ENCODE measurements at regions not wholly inside any gene's neighbourhood (a gene's known extent, or its start where the extent isn't known, plus 50 kb on each side); places are given as distances from the start of the nearest gene placed in this dataset.
"Not testable (repeated sequence)": the region's sequence is repeated elsewhere in the genome, so short reads cannot be mapped to it uniquely, and the experiment has no call there.

DNA sequence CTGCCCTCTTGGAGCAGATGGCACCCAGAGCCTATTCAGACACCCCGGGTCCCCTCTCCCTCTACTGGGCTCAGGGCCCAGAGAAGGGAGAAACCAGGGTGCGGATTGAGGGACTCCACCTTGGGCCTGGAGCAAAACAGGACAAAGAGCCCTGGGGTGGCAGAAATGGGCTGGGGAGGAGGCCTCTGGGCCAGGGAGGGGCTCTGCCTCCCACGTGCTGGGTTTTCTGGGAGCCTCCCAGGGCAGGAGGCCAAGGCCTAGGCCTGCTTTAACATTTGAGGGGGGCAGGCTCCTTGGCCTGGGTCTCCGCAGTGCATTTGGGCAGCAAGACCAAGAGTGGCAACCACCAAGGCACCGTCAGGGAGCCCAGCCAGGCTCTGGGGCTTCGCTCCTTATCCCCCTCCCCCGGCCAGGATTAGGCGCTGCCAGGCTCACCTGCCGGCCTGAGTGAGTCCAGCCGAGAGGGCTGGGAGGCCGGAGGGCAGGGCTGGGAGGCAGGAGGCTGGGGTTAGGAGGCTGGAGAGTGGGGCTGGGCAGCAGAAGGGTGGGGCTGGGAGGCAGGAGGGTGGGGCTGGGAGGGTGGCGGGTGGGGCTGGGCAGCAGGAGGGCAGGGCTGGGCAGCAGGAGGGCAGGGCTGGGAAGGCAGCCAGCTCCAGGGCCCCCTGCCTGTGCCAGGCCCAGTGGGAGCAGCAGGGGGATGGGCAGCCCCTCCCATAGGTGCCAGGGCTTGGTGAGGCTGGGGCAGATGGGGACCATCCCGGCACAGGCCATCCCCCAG is 101.8 kb upstream of the EIF5 start:
- Histone ChIP-seq H4K20me1 (ENCODE audit: insufficient read depth, low read depth, low read length) (no peaks in the 10 kb centered on the region), H3K4me1 (ENCODE audit: low read length) (no peaks in the 10 kb centered on the region), H3K4me2 (ENCODE audit: low read depth, low read length, poor library complexity, severe bottlenecking) (no peak overlapping the region), H3K4me3 (ENCODE audit: low read length) (no peak overlapping the region), H3K36me3 (ENCODE audit: insufficient read depth, low read length) (no peaks in the 10 kb centered on the region), H3K27ac (ENCODE audit: low read length) (no peak overlapping the region), H3K9me3 (ENCODE audit: low read length) (no peaks in the 10 kb centered on the region), H2AFZ (ENCODE audit: low read length) (no peak overlapping the region), H3K79me2 (ENCODE audit: low read length) (no peaks in the 10 kb centered on the region), H3K9ac (ENCODE audit: low read length) (no peak overlapping the region), H3K27me3 (ENCODE audit: low read length) (no peaks in the 10 kb centered on the region), H3K9me2 (replicated peaks; ENCODE audit: insufficient read depth, low read length) (no peaks in the 10 kb centered on the region)
- no peak for DNase-seq

DNA sequence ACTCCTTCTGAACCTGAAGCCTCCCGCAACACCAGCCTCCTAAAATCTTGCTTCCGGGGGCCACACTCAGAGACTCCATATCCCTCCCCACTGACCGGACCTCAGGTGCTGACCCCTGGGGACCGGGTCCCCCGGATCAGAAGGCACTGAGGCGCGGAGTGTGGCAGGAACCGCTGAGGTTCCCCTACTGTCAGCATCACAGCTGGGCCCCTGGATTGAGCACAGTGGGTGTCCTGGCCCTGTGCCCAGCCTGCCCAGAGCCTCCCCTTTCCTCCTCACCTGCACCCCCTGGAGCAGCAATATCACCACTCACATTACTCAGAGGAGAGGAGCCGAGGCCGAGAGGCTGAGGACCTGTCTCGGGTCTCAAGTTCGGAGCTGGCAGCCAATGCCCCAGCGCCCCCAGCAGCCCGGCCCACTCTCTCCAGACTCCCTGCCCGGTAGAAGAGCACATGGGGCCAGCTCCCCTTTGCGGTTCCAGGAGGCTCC is 101.2 kb upstream of the EIF5 start:
- Histone ChIP-seq H2AFZ (ENCODE audit: low read length) (no peak overlapping the region), H3K9ac (ENCODE audit: low read length) (no peak overlapping the region), H3K36me3 (ENCODE audit: insufficient read depth, low read length) (no peaks in the 10 kb centered on the region), H3K4me1 (ENCODE audit: low read length) (no peaks in the 10 kb centered on the region), H3K9me3 (ENCODE audit: low read length) (no peaks in the 10 kb centered on the region; the same call in 1 of the 2 replicates), H3K4me2 (ENCODE audit: low read depth, low read length, poor library complexity, severe bottlenecking) (no peak overlapping the region), H3K27me3 (ENCODE audit: low read length) (no peaks in the 10 kb centered on the region), H4K20me1 (ENCODE audit: insufficient read depth, low read depth, low read length) (no peaks in the 10 kb centered on the region), H3K79me2 (ENCODE audit: low read length) (no peaks in the 10 kb centered on the region), H3K27ac (ENCODE audit: low read length) (no peak overlapping the region), H3K9me2 (replicated peaks; ENCODE audit: insufficient read depth, low read length) (no peaks in the 10 kb centered on the region), H3K4me3 (ENCODE audit: low read length) (no peak overlapping the region)
- no peak for DNase-seq

DNA sequence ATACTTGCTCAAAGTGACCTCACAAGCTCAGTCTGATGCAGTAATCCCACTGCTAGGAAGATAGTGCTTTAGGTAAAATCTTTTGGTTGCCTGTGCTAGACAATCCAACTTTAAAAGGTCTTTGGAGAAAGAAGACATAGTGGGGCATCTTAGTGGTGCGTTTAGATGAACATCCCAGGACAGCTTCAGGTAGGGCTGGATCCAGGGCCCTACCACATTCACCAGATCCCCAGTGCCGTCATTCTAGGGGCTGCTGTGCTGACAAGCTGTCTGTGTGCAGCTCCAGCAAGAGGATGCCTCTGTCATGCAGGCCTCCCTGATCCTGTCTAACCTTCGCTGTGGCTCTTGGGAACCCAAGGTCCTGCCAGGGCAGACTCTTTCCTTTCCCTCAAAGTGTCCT is 100.7 kb upstream of the EIF5 start:
- Histone ChIP-seq H3K4me2 (ENCODE audit: low read depth, low read length, poor library complexity, severe bottlenecking) (no peak overlapping the region), H3K4me1 (ENCODE audit: low read length) (no peaks in the 10 kb centered on the region), H2AFZ (ENCODE audit: low read length) (no peak overlapping the region), H3K9me2 (replicated peaks; ENCODE audit: insufficient read depth, low read length) (no peaks in the 10 kb centered on the region), H4K20me1 (ENCODE audit: insufficient read depth, low read depth, low read length) (no peaks in the 10 kb centered on the region), H3K36me3 (ENCODE audit: insufficient read depth, low read length) (no peaks in the 10 kb centered on the region), H3K79me2 (ENCODE audit: low read length) (no peaks in the 10 kb centered on the region), H3K9me3 (ENCODE audit: low read length) (no peaks in the 10 kb centered on the region; the same call in 1 of the 2 replicates), H3K4me3 (ENCODE audit: low read length) (no peak overlapping the region), H3K27me3 (ENCODE audit: low read length) (no peaks in the 10 kb centered on the region), H3K9ac (ENCODE audit: low read length) (no peak overlapping the region), H3K27ac (ENCODE audit: low read length) (no peak overlapping the region)
- no peak for DNase-seq

DNA sequence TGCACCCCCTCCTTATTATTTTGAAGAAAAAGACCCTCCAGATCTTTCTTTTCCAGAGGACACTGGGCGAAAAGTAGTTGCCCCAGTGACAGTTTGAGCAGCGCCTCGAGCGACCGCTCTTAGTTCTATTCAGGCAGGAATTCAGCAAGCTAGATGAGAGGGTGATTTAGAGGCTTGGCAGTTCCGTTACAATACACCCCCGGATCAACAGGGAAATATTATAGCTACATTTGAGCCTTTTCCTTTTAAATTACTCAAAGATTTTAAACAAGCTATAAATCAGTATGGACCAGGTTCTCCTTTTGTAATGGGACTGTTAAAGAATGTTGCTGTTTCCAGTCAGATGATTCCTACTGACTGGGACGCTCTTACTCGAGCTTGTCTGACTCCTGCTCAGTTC is 99.2 kb upstream of the EIF5 start:
- not testable (repeated sequence) for H3K27ac ChIP-seq (ENCODE audit: low read length); H3K9me3 ChIP-seq (ENCODE audit: low read length); H3K9ac ChIP-seq (ENCODE audit: low read length); H3K36me3 ChIP-seq (ENCODE audit: insufficient read depth, low read length); H3K79me2 ChIP-seq (ENCODE audit: low read length); H3K27me3 ChIP-seq (ENCODE audit: low read length); H3K4me2 ChIP-seq (ENCODE audit: low read depth, low read length, poor library complexity, severe bottlenecking); H3K4me3 ChIP-seq (ENCODE audit: low read length); H2AFZ ChIP-seq (ENCODE audit: low read length); DNase-seq; H3K4me1 ChIP-seq (ENCODE audit: low read length); H4K20me1 ChIP-seq (ENCODE audit: insufficient read depth, low read depth, low read length); H3K9me2 ChIP-seq (replicated peaks; ENCODE audit: insufficient read depth, low read length)

DNA sequence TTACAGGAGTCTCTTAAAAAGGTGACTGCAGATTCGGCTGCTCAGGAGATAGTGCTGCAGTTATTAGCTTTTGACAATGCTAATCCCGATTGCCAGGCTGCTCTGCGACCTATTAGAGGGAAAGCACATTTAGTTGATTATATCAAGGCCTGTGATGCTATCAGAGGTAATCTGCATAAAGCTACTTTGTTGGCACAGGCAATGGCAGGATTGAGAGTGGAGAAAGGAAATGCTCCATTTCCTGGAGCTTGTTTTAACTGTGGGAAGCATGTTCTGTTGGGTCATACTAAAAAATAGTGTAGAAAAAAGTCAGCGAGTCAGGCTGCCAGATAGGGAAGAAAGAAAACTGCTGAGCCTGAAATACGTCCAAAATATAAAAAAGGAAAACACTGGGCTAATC is 98.5 kb upstream of the EIF5 start:
- H3K4me3 ChIP-seq (ENCODE audit: low read length); H3K9ac ChIP-seq (ENCODE audit: low read length); DNase-seq; H3K4me2 ChIP-seq (ENCODE audit: low read depth, low read length, poor library complexity, severe bottlenecking); H3K27me3 ChIP-seq (ENCODE audit: low read length); H3K27ac ChIP-seq (ENCODE audit: low read length); H3K36me3 ChIP-seq (ENCODE audit: insufficient read depth, low read length); H4K20me1 ChIP-seq (ENCODE audit: insufficient read depth, low read depth, low read length); H3K9me3 ChIP-seq (ENCODE audit: low read length); H3K79me2 ChIP-seq (ENCODE audit: low read length); H3K9me2 ChIP-seq (replicated peaks; ENCODE audit: insufficient read depth, low read length); H2AFZ ChIP-seq (ENCODE audit: low read length); H3K4me1 ChIP-seq (ENCODE audit: low read length): not testable (repeated sequence)

DNA sequence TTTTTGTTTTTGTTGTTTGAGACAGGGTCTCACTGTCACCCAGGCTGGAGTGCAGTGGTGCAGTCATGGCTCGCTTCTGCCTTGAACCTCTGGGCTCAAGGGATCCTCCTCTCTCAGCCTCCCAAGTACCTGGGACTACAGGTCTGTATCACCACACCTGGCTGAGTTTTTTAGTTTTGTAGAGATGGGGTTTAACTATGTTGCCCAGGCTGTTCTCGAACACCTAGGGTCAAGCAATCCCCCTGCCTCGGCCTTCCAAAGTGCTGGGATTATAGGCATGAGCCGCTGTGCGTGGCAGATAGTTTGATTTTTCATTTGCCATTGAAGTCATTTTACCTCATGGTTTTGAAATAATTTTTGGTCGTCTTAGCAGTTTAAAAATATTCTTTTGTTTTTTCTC is 94.3 kb upstream of the EIF5 start:
- Histone ChIP-seq H2AFZ (ENCODE audit: low read length) (no peak overlapping the region), H3K9me2 (replicated peaks; ENCODE audit: insufficient read depth, low read length) (no peaks in the 10 kb centered on the region), H3K9me3 (ENCODE audit: low read length) (peaks cover 8% of the 10 kb centered on the region), H3K4me2 (ENCODE audit: low read depth, low read length, poor library complexity, severe bottlenecking) (no peak overlapping the region), H3K36me3 (ENCODE audit: insufficient read depth, low read length) (no peaks in the 10 kb centered on the region), H3K4me1 (ENCODE audit: low read length) (no peaks in the 10 kb centered on the region), H3K27ac (ENCODE audit: low read length) (no peak overlapping the region), H3K79me2 (ENCODE audit: low read length) (no peaks in the 10 kb centered on the region), H3K27me3 (ENCODE audit: low read length) (no peaks in the 10 kb centered on the region), H4K20me1 (ENCODE audit: insufficient read depth, low read depth, low read length) (no peaks in the 10 kb centered on the region), H3K9ac (ENCODE audit: low read length) (no peak overlapping the region), H3K4me3 (ENCODE audit: low read length) (no peak overlapping the region)
- DNase-seq, result no peak

DNA sequence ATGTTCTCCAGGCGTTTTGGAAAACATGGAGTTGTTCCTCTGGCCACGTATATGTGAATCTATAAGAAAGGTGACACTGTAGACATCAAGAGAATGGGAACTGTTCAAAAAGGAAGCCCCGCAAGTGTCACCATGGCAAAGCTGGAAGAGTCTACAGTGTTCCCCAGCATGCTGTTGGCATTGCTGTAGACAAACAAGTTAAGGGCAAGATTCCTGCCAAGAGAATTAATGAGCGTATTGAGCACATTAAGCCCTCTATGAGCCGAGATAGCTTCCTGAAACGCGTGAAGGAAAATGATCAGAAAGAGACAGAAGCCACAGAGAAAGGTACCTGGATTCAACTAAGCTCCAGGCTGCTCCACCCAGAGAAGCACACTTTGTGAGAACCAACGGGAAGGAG is 92.5 kb upstream of the EIF5 start:
- Histone ChIP-seq H2AFZ (ENCODE audit: low read length) (no peak overlapping the region), H3K79me2 (ENCODE audit: low read length) (no peaks in the 10 kb centered on the region), H3K9ac (ENCODE audit: low read length) (no peak overlapping the region), H4K20me1 (ENCODE audit: insufficient read depth, low read depth, low read length) (no peaks in the 10 kb centered on the region), H3K9me2 (replicated peaks; ENCODE audit: insufficient read depth, low read length) (no peaks in the 10 kb centered on the region), H3K27me3 (ENCODE audit: low read length) (no peaks in the 10 kb centered on the region), H3K9me3 (ENCODE audit: low read length) (peaks cover 8% of the 10 kb centered on the region), H3K4me1 (ENCODE audit: low read length) (no peaks in the 10 kb centered on the region), H3K4me2 (ENCODE audit: low read depth, low read length, poor library complexity, severe bottlenecking) (no peak overlapping the region), H3K4me3 (ENCODE audit: low read length) (no peak overlapping the region), H3K36me3 (ENCODE audit: insufficient read depth, low read length) (no peaks in the 10 kb centered on the region), H3K27ac (ENCODE audit: low read length) (no peak overlapping the region)
- DNase-seq, result no peak

DNA sequence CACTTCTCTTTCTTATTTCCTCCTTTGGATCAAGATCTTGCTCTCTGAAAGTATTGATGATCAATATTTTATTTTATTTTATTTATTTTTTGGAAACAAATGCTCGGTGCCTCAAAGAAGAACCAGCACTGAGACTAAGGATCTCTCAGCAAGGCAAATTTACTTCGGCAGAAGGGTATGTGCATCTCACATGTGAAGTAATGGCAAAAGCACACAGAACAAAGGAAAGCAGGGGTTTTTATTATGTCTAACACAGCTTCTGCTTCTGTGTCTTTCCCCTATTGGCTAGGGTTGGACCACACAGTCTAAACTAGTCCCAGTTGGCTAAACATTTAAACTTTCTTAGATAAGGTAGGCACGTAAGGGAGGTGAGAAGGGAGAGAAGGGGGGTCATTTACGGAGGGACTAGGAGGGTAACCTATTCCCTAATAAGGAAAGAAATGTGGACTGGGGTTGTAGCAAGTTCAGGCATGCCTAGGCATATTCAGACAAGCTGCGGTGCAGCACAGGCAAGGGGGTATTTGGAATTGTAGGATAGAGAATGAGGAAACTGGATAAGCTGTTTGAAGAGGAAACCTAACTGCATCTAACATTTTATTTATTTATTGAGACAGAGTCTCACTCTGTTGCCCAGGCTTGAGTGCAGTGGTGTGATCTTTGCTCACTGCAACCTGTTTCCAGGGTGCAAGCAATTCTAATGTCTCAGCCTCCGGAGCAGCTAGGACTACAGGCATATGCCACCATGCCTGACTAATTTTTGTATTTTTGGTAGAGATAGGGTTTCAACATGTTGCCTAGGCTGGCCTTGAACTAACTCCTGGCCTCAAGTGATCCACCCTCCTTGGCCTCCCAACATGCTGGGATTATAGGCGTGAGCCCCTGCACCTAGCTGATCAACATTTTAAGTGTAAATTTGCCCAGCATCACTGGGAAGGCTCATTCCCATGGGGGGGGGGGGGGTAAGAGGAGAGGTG is 90.0 kb upstream of the EIF5 start:
- Histone ChIP-seq H3K36me3 (ENCODE audit: insufficient read depth, low read length) (no peaks in the 10 kb centered on the region), H3K9ac (ENCODE audit: low read length) (no peak overlapping the region), H3K4me3 (ENCODE audit: low read length) (no peak overlapping the region), H3K9me2 (replicated peaks; ENCODE audit: insufficient read depth, low read length) (no peaks in the 10 kb centered on the region), H3K27ac (ENCODE audit: low read length) (no peak overlapping the region), H4K20me1 (ENCODE audit: insufficient read depth, low read depth, low read length) (no peaks in the 10 kb centered on the region), H2AFZ (ENCODE audit: low read length) (no peak overlapping the region), H3K79me2 (ENCODE audit: low read length) (no peaks in the 10 kb centered on the region), H3K4me1 (ENCODE audit: low read length) (no peaks in the 10 kb centered on the region), H3K27me3 (ENCODE audit: low read length) (no peaks in the 10 kb centered on the region), H3K9me3 (ENCODE audit: low read length) (peaks cover 5% of the 10 kb centered on the region), H3K4me2 (ENCODE audit: low read depth, low read length, poor library complexity, severe bottlenecking) (no peak overlapping the region)
- no peak for DNase-seq
